ENCODE measurements at regions not wholly inside any gene's neighbourhood (a gene's known extent, or its start where the extent isn't known, plus 50 kb on each side); places are given as distances from the start of the nearest gene placed in this dataset.

DNA sequence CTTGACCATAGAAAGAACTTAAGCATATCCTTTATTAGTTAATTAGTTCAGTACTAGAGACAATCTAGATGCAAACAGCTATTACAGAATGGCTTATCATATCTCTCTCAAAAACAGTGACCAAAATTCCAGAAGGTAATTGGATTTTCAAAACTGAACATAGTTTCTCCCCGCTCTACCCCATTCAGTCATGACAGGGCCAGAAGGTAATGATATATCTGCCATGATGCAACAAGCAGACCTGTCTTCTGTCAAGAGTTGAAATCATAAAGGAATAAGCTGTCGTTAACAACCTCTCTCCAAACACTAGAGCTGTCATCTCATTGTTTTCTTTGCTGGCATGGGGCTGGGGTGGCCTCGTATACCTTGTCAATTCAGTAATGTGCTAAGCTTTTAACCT lies 200.5 kb upstream of the POU5F2 start:
- TF ChIP-seq, protein P1, sequence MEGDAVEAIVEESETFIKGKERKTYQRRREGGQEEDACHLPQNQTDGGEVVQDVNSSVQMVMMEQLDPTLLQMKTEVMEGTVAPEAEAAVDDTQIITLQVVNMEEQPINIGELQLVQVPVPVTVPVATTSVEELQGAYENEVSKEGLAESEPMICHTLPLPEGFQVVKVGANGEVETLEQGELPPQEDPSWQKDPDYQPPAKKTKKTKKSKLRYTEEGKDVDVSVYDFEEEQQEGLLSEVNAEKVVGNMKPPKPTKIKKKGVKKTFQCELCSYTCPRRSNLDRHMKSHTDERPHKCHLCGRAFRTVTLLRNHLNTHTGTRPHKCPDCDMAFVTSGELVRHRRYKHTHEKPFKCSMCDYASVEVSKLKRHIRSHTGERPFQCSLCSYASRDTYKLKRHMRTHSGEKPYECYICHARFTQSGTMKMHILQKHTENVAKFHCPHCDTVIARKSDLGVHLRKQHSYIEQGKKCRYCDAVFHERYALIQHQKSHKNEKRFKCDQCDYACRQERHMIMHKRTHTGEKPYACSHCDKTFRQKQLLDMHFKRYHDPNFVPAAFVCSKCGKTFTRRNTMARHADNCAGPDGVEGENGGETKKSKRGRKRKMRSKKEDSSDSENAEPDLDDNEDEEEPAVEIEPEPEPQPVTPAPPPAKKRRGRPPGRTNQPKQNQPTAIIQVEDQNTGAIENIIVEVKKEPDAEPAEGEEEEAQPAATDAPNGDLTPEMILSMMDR (conservative IDR thresholded peaks at IDR 0.05; ENCODE audit: low read depth, low read length): no peak
- TF ChIP-seq EZH2 (IDR thresholded peaks at IDR 0.05; ENCODE audit: borderline replicate concordance, low read depth, low read length, poor library complexity, severe bottlenecking): no peak

Data from A673 (cell line).